SK-N-SH (cell line): ENCODE measurements at regions not wholly inside any gene's neighbourhood (a gene's known extent, or its start where the extent isn't known, plus 50 kb on each side); places are given as distances from the start of the nearest gene placed in this dataset.

ENCODE experiments used
- CTCF ChIA-PET: fragments of 300-600, 350-600 bp; formaldehyde crosslinking; extraction: SDS; loops from one replicate; lab custom pipeline; 2021; lab: Yijun Ruan, JAX
- POLR2A ChIA-PET: fragments of 350-600 bp; sonication (Branson Sonifier 250); formaldehyde crosslinking; extraction: SDS; loops from one replicate; lab custom pipeline; 2020; ENCODE audit warnings: antibody characterized with exemption, inconsistent platforms; lab: Yijun Ruan, JAX
- DNase-seq: peaks from one replicate; pipeline ENCODE4 v3.0.0; 2012
- H2AFZ ChIP-seq: fragments of 200-600 bp; sonication (generic); 2 replicates; pipeline ENCODE4 v1.8.1; 2016; ENCODE audit warnings: antibody characterized with exemption, mild to moderate bottlenecking, low read depth
- H3F3A ChIP-seq: fragments of 200-600 bp; sonication (generic); replicated peaks from 2 replicates; pipeline ENCODE3; 2016; ENCODE audit warnings: antibody characterized with exemption, mild to moderate bottlenecking; ENCODE audit not compliant: insufficient read depth
- H3K27ac ChIP-seq, 2 experiments: fragments of 200-500 bp in 1 of 2; fragments of 200-600 bp in 1 of 2; sonication (Bioruptor generic) in 1 of 2; sonication (generic), shearing (Covaris generic) in 1 of 2; 2 replicates each; pipeline versions ENCODE4 v1.5.1 to v1.6.1; 2014 to 2016; ENCODE audit warnings: low read depth in 2 of 2, inconsistent platforms in 1 of 2, low read length in 1 of 2, mild to moderate bottlenecking in 1 of 2, mixed read lengths in 1 of 2
- H3K27me3 ChIP-seq: fragments of 200-600 bp; sonication (generic), shearing (Covaris generic); 2 replicates; pipeline ENCODE4 v1.6.1; 2016; ENCODE audit warnings: mixed run types; ENCODE audit not compliant: insufficient read depth
- H3K36me3 ChIP-seq, 2 experiments: fragments of 200-500 bp in 1 of 2; fragments of 200-600 bp in 1 of 2; sonication (Bioruptor generic) in 1 of 2; sonication (generic) in 1 of 2; replicated peaks in 1 of 2; 2 replicates each; pipeline versions ENCODE3 to v1.5.1; 2014 to 2016; ENCODE audit warnings: low read length in 1 of 2, mild to moderate bottlenecking in 1 of 2; ENCODE audit not compliant: insufficient read depth in 2 of 2, control insufficient read depth in 1 of 2
- H3K4me1 ChIP-seq, 2 experiments: fragments of 200-500 bp in 1 of 2; fragments of 200-600 bp in 1 of 2; sonication (Bioruptor generic) in 1 of 2; sonication (generic), shearing (Covaris generic) in 1 of 2; 2 replicates each; pipeline versions ENCODE4 v1.5.1 to v1.6.1; 2014 to 2016; ENCODE audit warnings: low read depth in 1 of 2, low read length in 1 of 2, mixed run types in 1 of 2; ENCODE audit not compliant: insufficient read depth in 2 of 2, control insufficient read depth in 1 of 2
- H3K4me2 ChIP-seq: fragments of 200-600 bp; sonication (generic), shearing (Covaris generic); 2 replicates; pipeline ENCODE4 v1.6.1; 2017; ENCODE audit warnings: mixed run types
- H3K4me3 ChIP-seq, 2 experiments: fragments of 200-500 bp in 1 of 2; fragments of 200-600 bp in 1 of 2; sonication (Bioruptor generic) in 1 of 2; sonication (generic), shearing (Covaris generic) in 1 of 2; 2 replicates each; pipeline versions ENCODE4 v1.5.1 to v1.8.1; 2014 to 2016; ENCODE audit warnings: low read depth in 2 of 2, inconsistent platforms in 1 of 2, low read length in 1 of 2, mild to moderate bottlenecking in 1 of 2, mixed read lengths in 1 of 2, moderate library complexity in 1 of 2
- H3K79me2 ChIP-seq: fragments of 200-600 bp; sonication (generic); 2 replicates; pipeline ENCODE4 v1.8.1; 2017; ENCODE audit warnings: mild to moderate bottlenecking; ENCODE audit not compliant: insufficient read depth
- H3K9ac ChIP-seq: fragments of 200-600 bp; sonication (generic); 2 replicates; pipeline ENCODE4 v1.6.1; 2017; ENCODE audit warnings: mixed run types
- H3K9me2 ChIP-seq: fragments of 200-600 bp; sonication (generic); 2 replicates; pipeline ENCODE4 v1.6.1; 2017; ENCODE audit warnings: mixed run types
- H3K9me3 ChIP-seq: fragments of 200-600 bp; sonication (generic); 2 replicates; pipeline ENCODE4 v1.6.1; 2017; ENCODE audit warnings: mixed run types, mild to moderate bottlenecking, moderate library complexity
- H4K20me1 ChIP-seq: fragments of 200-600 bp; sonication (generic); 2 replicates; pipeline ENCODE4 v1.6.1; 2017; ENCODE audit warnings: mild to moderate bottlenecking, mixed run types; ENCODE audit not compliant: insufficient read depth
- CHD2 ChIP-seq: fragments of 150-350 bp; IDR thresholded peaks from 2 replicates; pipeline ENCODE4 v1.6.1; 2018; ENCODE audit warnings: low read length; ENCODE audit not compliant: partially characterized antibody
- ELF1 ChIP-seq: IDR thresholded peaks from 2 replicates; pipeline ENCODE4 v1.4.0; 2012
- EP300 ChIP-seq, 2 experiments: IDR thresholded peaks; 2 replicates each; pipeline versions ENCODE4 v1.4.0 to v1.6.1; 2012; ENCODE audit warnings: borderline replicate concordance in 1 of 2, low read depth in 1 of 2, low read length in 1 of 2
- FOSL2 ChIP-seq: IDR thresholded peaks from 2 replicates; pipeline ENCODE4 v1.4.0; 2012; ENCODE audit warnings: low read depth, mild to moderate bottlenecking, moderate library complexity, borderline replicate concordance
- FOXJ3 ChIP-seq: sonication (generic); formaldehyde crosslinking; IDR thresholded peaks from 2 replicates; pipeline ENCODE4 v1.5.1; 2020; ENCODE audit warnings: mild to moderate bottlenecking, missing genetic modification reagents
- FOXM1 ChIP-seq: IDR thresholded peaks from 2 replicates; pipeline ENCODE4 v1.4.0; 2012; ENCODE audit warnings: low read depth, mild to moderate bottlenecking
- IRF3 ChIP-seq: fragments of 150-350 bp; IDR thresholded peaks from 2 replicates; pipeline ENCODE4 v1.6.1; 2016; ENCODE audit warnings: mild to moderate bottlenecking, low read depth, low read length
- MAX ChIP-seq: IDR thresholded peaks from 2 replicates; pipeline ENCODE4 v1.4.0; 2012; ENCODE audit warnings: low read depth
- RAD21 ChIP-seq: IDR thresholded peaks from 2 replicates; pipeline ENCODE4 v1.6.1; 2012; ENCODE audit warnings: mild to moderate bottlenecking, low read length
- RCOR1 ChIP-seq: fragments of 150-350 bp; IDR thresholded peaks from 2 replicates; pipeline ENCODE4 v1.6.1; 2017; ENCODE audit warnings: antibody characterized with exemption, low read length
- REST ChIP-seq: IDR thresholded peaks from 2 replicates; pipeline ENCODE4 v1.6.1; 2012; ENCODE audit warnings: mild to moderate bottlenecking, low read depth, low read length, moderate library complexity
- SIN3A ChIP-seq: IDR thresholded peaks from 2 replicates; pipeline ENCODE4 v1.6.1; 2012; ENCODE audit warnings: low read depth, mild to moderate bottlenecking, low read length, moderate library complexity, borderline replicate concordance
- SMC3 ChIP-seq: IDR thresholded peaks from 2 replicates; pipeline ENCODE4 v1.6.1; 2012; ENCODE audit warnings: low read depth, low read length, improper control_type of control experiment
- TCF12 ChIP-seq: IDR thresholded peaks from 2 replicates; pipeline ENCODE4 v1.4.0; 2012
- USF1 ChIP-seq: IDR thresholded peaks from 2 replicates; pipeline ENCODE4 v1.4.0; 2012; ENCODE audit warnings: low read depth, borderline replicate concordance
- USF2 ChIP-seq: fragments of 150-350 bp; IDR thresholded peaks from 2 replicates; pipeline ENCODE4 v1.6.1; 2017; ENCODE audit warnings: antibody characterized with exemption, low read length, low read depth, borderline replicate concordance
- WGBS: methylation state at CpG from one replicate; pipeline ENCODE4 v1.1.6; 2017; ENCODE audit warnings: low lambda C conversion rate; 5-methylcytosine and 5-hydroxymethylcytosine counted together

- no peak for TF ChIP-seq REST
- TF ChIP-seq FOXJ3 (CRISPR knock-in tag) = no peak
- no peak for TF ChIP-seq FOSL2
- no peak for TF ChIP-seq ELF1
- no peak for TF ChIP-seq SIN3A
- no peak for TF ChIP-seq IRF3
- TF ChIP-seq CHD2 = no peak
- TF ChIP-seq RAD21 = no peak
- TF ChIP-seq USF2 = no peak
Observed at GRCh38 chr10:61223576-61223975, 229.6 kb downstream of the TMEM26 start (continued).

GRCh38 chr10:61219696-61220095 is 233.5 kb downstream of the TMEM26 start:
- CTCF ChIA-PET = no interaction called here
- Histone ChIP-seq H3K4me1 (no peaks in the 10 kb centered on the region), H3K27ac (no peak overlapping the region)

More at GRCh38 chr10:61219696-61220095, 233.5 kb downstream of the TMEM26 start:
- H3K9ac ChIP-seq = no peak overlapping the region
- H4K20me1 ChIP-seq = no peaks in the 10 kb centered on the region
- POLR2A ChIA-PET = no interaction called here
- WGBS = 0% methylated on average over 1 of the region's 1 CpG
- no peak overlapping the region for H2AFZ ChIP-seq
- no peaks in the 10 kb centered on the region for H3K36me3 ChIP-seq
- no peak overlapping the region for H3K4me3 ChIP-seq
- no peaks in the 10 kb centered on the region for H3K9me3 ChIP-seq
- H3K27me3 ChIP-seq = no peaks in the 10 kb centered on the region
- DNase-seq = no peak
- H3K4me2 ChIP-seq = no peak overlapping the region
- no peak for TF ChIP-seq IRF3
- no peak for TF ChIP-seq EP300 (IDR thresholded peaks at IDR 0.05; ENCODE audit: borderline replicate concordance in 1 of 2, low read depth in 1 of 2, low read length in 1 of 2)
- no peak for TF ChIP-seq FOXM1
- no peak for TF ChIP-seq SMC3
- no peak for TF ChIP-seq TCF12
- no peak for TF ChIP-seq MAX
- TF ChIP-seq RCOR1 = no peak
- TF ChIP-seq USF1 = no peak
- TF ChIP-seq FOXJ3 (CRISPR knock-in tag) = no peak
- TF ChIP-seq, all 33 proteins: peak for 0
- Histone ChIP-seq H3F3A (no peaks in the 10 kb centered on the region), H3K79me2 (no peaks in the 10 kb centered on the region), H3K9me2 (no peaks in the 10 kb centered on the region)
